ENCODE measurements at regions not wholly inside any gene's neighbourhood (a gene's known extent, or its start where the extent isn't known, plus 50 kb on each side); places are given as distances from the start of the nearest gene placed in this dataset.
"Not testable (repeated sequence)": the region's sequence is repeated elsewhere in the genome, so short reads cannot be mapped to it uniquely, and the experiment has no call there.

DNA sequence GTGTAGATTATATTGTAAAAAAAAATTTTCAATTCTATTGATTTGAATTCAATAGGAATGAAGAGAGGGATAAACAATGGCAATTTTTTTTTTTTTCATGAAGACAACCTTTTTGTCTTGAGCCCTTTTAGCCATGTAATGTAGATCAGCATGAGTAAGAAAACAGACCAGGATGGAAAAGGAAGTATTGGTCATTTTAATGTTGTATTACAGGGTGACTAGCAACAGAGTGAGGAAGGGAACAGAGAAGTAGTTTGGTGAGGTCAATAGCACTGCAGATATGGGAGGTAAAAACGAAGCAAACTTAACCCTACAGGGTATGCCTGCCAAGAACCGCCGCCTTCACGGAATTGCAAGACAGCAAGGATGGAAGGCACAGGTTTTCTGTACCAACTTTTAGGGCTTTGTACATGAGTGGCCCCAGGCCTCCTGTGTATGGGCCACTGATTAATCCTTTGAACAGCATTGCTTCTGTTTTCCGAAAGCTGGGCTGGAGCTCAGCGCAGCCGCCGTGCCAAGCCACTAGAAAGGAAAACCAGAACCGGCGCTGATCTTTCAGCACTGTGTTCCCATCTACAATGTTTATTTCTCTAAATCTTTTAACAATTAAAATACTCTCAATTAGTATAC lies 383.7 kb downstream of the CENPW start:
- DNase-seq (ENCODE audit: low read depth), result no peak
- no peak overlapping the region for H3K4me3 ChIP-seq (ENCODE audit: low read length)
- TF ChIP-seq, protein P1, sequence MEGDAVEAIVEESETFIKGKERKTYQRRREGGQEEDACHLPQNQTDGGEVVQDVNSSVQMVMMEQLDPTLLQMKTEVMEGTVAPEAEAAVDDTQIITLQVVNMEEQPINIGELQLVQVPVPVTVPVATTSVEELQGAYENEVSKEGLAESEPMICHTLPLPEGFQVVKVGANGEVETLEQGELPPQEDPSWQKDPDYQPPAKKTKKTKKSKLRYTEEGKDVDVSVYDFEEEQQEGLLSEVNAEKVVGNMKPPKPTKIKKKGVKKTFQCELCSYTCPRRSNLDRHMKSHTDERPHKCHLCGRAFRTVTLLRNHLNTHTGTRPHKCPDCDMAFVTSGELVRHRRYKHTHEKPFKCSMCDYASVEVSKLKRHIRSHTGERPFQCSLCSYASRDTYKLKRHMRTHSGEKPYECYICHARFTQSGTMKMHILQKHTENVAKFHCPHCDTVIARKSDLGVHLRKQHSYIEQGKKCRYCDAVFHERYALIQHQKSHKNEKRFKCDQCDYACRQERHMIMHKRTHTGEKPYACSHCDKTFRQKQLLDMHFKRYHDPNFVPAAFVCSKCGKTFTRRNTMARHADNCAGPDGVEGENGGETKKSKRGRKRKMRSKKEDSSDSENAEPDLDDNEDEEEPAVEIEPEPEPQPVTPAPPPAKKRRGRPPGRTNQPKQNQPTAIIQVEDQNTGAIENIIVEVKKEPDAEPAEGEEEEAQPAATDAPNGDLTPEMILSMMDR (conservative IDR thresholded peaks at IDR 0.05; ENCODE audit: low read depth, low read length), result no peak

DNA sequence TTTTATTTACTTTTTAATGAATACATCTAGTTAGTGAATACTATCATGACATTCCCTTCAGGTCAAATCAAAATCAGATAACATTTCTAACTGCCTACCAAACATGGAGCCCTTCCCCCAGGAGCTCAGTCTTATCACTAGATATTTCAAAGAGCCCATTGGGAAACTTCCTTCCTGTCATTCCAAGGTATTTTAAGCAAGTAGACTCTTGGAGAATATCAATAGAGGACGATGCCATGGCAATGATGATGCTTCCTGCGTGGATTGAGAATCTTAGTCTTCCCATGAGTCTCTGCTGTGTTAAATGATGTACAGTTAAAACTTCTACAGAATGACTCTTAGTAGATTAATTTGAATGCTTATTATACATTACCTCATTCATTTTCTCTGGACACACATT lies 384.9 kb downstream of the CENPW start:
- no peak overlapping the region for H3K4me3 ChIP-seq (ENCODE audit: low read length)
- TF ChIP-seq, protein P1 (conservative IDR thresholded peaks at IDR 0.05; ENCODE audit: low read depth, low read length), result no peak
- DNase-seq (ENCODE audit: low read depth), result no peak

DNA sequence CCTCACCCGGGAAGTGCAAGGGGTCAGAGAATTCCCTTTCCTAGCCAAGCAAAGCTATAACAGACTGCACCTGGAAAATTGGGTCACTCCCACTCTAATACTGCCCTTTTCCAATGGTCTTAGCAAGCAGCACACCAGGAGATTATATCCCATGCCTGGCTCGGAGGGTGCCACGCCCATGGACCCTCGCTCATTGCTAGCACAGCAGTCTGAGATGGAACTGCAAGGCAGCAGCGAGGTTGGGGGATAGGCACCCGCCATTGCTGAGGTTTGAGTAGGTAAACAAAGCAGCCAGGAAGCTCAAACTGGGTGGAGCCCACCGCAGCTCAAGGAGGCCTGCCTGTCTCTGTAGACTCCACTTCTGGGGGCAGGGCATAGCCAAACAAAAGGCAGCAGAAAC lies 386.5 kb downstream of the CENPW start:
- DNase-seq (ENCODE audit: low read depth); H3K4me3 ChIP-seq (ENCODE audit: low read length): not testable (repeated sequence)

GRCh38 chr6:126738146-126738545 lies 380.3 kb upstream of the RSPO3 start:
- no peak overlapping the region for H3K4me3 ChIP-seq (ENCODE audit: low read length)
- no peak for DNase-seq (ENCODE audit: low read depth)
- TF ChIP-seq, protein P1 (conservative IDR thresholded peaks at IDR 0.05; ENCODE audit: low read depth, low read length), result no peak

DNA sequence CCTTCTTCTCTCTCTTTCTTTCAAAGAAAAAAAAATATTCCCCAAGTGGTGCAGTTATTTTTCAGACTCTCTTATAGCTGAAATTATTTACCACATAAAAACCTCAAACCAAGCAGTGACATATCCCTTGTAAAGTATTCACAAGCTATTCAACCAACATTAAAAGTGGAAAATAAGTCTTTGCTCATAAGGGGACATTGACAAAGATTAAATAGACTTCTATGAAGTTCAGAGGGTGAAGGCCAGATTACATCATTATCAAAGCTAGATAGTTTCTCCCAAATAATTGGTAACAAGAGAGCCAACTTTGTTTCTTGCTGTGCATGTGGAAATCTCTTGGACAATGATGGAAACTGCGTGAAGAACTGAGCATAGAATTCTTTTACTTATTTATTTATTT lies 379.8 kb upstream of the RSPO3 start:
- DNase-seq (ENCODE audit: low read depth), result no peak
- TF ChIP-seq, protein P1 (conservative IDR thresholded peaks at IDR 0.05; ENCODE audit: low read depth, low read length), result no peak
- H3K4me3 ChIP-seq (ENCODE audit: low read length), result no peak overlapping the region

DNA sequence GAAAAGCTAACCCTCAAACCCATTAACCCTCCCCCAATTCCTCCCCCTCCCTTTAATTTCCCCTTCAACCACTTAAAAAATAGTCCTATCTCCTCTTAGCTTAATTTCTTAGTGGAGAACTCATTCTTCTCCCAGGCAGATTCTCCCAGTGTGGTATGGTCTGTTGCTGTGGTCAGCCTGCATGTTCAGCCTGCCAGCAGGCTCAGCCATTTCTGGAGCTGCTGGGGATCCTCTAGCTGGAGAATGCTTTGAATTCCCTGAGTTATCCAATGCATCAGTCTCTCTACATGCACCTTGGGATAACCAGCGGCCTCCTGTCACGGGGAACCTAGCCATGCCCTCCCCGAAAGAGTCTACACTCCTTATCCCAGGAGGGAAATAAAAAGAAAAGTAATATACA lies 375.4 kb upstream of the RSPO3 start:
- no peak for DNase-seq (ENCODE audit: low read depth)

GRCh38 chr6:126747728-126748540 lies 370.5 kb upstream of the RSPO3 start:
- TF ChIP-seq, protein P1 (conservative IDR thresholded peaks at IDR 0.05; ENCODE audit: low read depth, low read length), result no peak
- no peak for DNase-seq (ENCODE audit: low read depth)

More for the DNA sequence above, 375.4 kb upstream of the RSPO3 start:
- H3K4me3 ChIP-seq (ENCODE audit: low read length), result no peak overlapping the region
- TF ChIP-seq, protein P1 (conservative IDR thresholded peaks at IDR 0.05; ENCODE audit: low read depth, low read length), result no peak

More at GRCh38 chr6:126747728-126748540, 370.5 kb upstream of the RSPO3 start:
- H3K4me3 ChIP-seq (ENCODE audit: low read length), result no peak overlapping the region
